Stimulated activated CD4-positive, alpha-beta T cell treated with anti-CD3 and anti-CD28 coated beads, Interleukin-4, amount 100 ng/mL, for 4 hours (primary cell): ENCODE measurements at regions not wholly inside any gene's neighbourhood (a gene's known extent, or its start where the extent isn't known, plus 50 kb on each side); places are given as distances from the start of the nearest gene placed in this dataset.

Experiments used
- DNase-seq, 2 experiments: peaks; one replicate each; pipeline ENCODE4 v3.0.0-alpha.2; 2020

DNA sequence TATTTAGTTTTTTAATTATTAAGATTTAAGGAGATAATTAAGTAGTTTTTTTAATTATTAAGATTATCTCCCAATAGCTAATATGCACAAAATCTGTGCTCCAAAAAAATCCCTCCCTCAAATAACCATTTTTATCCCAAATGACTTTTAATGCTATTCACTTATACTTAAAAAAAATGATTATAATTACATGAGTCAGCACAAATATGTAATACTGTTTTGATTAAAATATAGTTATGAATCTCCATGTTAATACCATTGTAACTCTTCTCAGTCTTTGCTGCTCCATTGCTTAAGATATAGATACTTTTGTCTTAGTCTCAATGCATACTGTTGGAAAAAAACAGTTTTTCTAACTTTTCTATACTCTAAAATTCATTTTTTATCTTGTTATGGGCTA is 1121.1 kb upstream of the ADGRL3 start:
- DNase-seq: no peak

DNA sequence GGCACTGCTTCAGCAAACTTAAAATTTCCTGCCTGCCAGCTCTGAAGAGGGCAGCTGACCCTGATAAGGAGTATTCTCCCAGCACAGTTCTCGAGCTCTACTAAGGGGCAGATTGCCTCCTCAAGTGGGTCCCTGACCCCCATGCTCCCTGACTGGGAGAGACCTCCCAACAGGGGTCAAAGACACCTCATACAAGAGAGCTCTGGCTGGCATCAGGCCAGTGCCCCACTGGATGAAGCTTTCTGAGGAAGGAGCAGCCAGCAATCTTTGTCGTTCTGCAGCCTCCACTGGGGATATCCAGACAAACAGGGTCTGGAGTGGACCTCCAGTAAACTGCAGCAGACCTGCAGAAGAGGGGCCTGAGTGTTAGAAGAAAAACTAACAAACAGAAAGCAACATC is 1118.3 kb upstream of the ADGRL3 start:
- DNase-seq: no peak

DNA sequence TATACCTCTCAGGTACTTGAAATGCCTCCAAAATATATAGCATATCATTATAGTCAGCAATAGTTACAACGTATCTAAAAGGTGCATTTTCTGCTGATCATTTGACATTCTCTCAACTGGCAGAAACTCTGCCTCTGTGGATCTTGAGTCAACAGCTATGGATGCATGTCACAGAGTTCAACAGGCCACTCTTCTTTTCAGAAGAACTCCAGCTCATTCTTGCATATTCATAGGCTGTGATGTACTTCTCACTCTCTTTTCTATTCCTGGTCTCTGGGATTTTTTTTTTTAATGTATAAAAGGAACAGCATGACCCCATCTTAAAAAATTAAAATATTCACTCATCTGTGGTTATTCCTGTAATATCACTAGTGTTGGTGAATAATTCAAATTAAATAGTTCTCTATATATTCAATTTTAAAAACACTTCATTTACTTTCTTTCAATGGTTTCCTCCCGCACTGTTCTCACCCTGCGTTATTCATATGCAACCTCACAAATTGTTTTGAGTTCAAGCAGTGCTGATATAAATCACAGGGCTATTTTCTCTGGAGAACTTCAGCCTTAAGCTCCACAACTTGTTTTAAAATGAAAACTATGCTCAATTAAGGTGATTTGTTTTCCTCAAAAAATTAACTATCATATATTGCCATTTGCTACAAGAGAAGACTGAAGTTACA is 1111.2 kb upstream of the ADGRL3 start:
- no peak for DNase-seq

GRCh38 chr4:60089546-60090273 is 1110.4 kb upstream of the ADGRL3 start:
- no peak for DNase-seq

DNA sequence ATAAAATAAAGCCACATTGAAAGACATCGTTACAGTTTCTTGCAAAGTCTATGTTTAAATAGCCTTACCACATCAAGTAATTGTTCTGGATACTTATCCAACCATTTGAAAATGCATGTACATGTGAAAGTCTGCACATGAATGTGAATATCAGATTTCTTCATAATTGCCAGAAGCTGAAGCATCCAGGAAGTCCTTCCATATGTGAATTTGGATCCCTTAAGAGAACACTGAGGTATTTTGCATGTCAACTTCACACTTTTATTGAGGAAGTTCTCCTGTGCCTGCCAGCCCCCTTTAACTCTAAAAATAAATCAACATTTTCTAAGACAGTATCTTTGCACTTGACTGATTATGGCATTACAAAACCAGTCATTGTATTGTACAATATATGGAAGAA is 1103.5 kb upstream of the ADGRL3 start:
- no peak for DNase-seq

GRCh38 chr4:60116592-60116991 is 1083.5 kb upstream of the ADGRL3 start:
- no peak for DNase-seq

- no peak for DNase-seq
Observed at GRCh38 chr4:60117726-60118323, 1082.3 kb upstream of the ADGRL3 start.

DNA sequence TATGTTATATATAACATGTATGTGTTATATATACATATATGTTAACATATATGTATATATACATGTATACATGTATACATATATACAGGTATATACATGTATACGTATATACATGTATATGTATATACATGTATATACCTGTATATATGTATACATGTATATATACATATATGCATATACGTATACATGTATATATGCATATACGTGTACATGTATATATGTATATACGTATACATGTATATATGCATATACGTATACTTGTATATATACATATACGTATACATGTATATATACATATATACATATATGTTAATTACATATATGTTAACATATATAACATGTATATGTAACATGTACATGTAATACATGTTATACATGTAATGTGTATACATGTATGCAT is 1077.3 kb upstream of the ADGRL3 start:
- no peak for DNase-seq

- DNase-seq: no peak
Observed at GRCh38 chr4:60128888-60129287, 1071.2 kb upstream of the ADGRL3 start.

DNA sequence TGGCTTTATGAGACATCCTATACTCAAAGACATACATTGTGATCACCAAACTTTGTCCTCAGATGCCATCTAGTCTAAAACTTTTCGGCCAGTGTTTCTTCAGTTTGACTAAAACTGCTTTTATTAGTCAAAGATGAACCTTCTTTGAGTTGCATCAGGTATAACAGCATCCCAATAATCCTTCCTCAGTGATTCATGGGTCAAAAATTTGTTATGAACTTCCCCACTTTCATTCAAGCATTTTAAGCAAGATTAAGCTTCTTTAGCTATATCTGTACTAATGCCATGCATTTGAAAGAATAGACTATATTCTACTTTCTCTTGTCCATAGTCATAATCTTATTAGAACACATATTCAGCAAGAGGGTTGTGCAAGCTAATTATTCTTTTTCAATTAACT is 1070.4 kb upstream of the ADGRL3 start:
- DNase-seq: no peak

GRCh38 chr4:60133375-60133774 is 1066.8 kb upstream of the ADGRL3 start:
- DNase-seq: no peak

DNA sequence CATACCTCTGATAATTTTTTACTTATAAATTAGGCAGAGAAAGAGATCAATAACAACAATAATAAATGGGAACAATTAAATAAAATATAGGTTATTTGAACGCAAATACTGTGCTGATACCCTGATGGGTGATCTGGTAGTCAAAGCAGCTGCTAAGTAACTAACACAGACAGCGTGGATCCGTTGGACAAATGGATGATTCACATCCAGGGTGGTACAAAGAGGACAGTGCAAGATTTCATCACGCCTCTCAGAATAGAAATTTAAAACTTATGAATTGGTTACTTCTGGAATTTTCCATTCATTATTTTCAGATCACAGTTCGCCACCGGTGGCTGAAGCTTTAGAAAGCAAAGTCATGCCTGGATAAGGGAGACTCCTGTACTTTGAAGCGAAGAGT is 1066.0 kb upstream of the ADGRL3 start:
- no peak for DNase-seq

DNA sequence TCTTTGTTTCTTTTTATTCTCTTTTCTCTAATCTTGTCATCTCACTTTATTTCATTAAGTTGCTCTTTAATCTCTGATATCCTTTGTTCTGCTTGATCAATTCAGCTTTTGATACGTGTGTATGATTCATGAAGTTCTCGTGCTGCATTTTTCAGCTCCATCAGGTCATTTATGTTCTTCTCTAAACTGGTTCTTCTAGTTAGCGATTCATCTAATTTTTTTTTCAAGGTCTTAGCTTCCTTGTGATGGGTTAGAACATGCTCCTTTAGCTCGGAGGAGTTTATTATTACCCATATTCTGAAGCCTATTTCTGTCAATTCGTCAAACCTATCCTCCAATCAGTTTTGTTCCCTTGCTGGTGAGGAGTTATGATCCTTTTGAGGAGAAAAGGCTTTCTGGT is 1045.0 kb upstream of the ADGRL3 start:
- no peak for DNase-seq

GRCh38 chr4:60173103-60173502 is 1027.0 kb upstream of the ADGRL3 start:
- DNase-seq: no peak

DNA sequence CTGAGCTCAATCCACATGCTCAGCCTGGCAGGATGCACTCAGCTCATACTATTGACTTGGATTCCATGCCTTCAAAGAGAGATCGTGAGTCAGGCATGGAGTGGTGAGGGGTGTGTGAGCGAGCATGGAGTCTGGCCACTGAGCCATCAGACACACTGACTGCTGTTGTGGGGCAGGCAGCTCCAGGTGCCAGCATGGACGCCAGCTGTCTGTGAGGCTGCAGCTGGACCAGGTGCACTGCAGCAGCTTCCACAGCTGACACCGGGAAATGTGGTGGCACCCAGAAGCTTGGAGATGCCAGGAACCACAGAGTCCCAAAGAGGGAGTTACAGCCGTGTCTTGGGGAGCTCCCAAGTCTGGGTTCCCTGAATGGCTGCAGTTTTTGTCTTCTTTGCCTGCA is 1026.4 kb upstream of the ADGRL3 start:
- no peak for DNase-seq

DNA sequence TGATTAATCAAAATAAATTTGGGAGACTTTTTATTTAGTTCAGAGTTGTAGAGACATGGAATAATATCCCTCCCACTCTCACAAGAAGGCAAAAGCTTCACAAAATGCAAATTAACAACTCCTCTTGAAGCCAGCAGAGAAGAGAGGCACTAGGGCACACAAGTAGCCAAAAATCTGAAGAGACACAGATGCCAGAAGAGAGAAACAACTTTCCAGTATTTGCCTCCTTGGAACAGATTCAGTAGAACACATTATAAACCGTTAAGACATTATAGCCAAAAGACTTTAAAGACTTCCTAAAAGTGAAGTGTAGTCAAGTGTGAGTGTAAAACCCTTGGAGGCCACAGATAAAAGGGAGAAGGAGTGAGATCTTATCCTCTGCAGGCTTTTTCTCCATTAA is 1024.9 kb upstream of the ADGRL3 start:
- DNase-seq: no peak

GRCh38 chr4:60187428-60187827 is 1012.7 kb upstream of the ADGRL3 start:
- DNase-seq: no peak

GRCh38 chr4:60189286-60189685 is 1010.8 kb upstream of the ADGRL3 start:
- no peak for DNase-seq

- no peak for DNase-seq
Observed at GRCh38 chr4:60194214-60194613, 1005.9 kb upstream of the ADGRL3 start.

GRCh38 chr4:60195256-60195655 is 1004.9 kb upstream of the ADGRL3 start:
- DNase-seq: no peak

- peak in 1 of 2 experiments; percentile 1 for DNase-seq
Observed at GRCh38 chr4:60201052-60201673, 999.0 kb upstream of the ADGRL3 start.

GRCh38 chr4:60209588-60209987 is 990.5 kb upstream of the ADGRL3 start:
- DNase-seq: no peak

GRCh38 chr4:60215906-60216305 is 984.2 kb upstream of the ADGRL3 start:
- DNase-seq: no peak

GRCh38 chr4:60216752-60217151 is 983.4 kb upstream of the ADGRL3 start:
- DNase-seq: no peak
